Endodermal cell (in vitro differentiated cells): ENCODE measurements at regions not wholly inside any gene's neighbourhood (a gene's known extent, or its start where the extent isn't known, plus 50 kb on each side); places are given as distances from the start of the nearest gene placed in this dataset.

Source experiments
- DNase-seq: peaks from one replicate; pipeline ENCODE4 v3.0.0-alpha.2; 2017
- H3K27ac ChIP-seq: 2 replicates; pipeline ENCODE4 v1.5.1; 2013; ENCODE audit warnings: mild to moderate bottlenecking, low read depth, low read length, moderate library complexity
- H3K27me3 ChIP-seq: 2 replicates; pipeline ENCODE4 v1.6.1; 2013; ENCODE audit warnings: mild to moderate bottlenecking, low read length, moderate library complexity; ENCODE audit not compliant: insufficient read depth, control insufficient read depth, poor library complexity, severe bottlenecking
- H3K36me3 ChIP-seq: 2 replicates; pipeline ENCODE4 v1.7.0; 2013; ENCODE audit warnings: mild to moderate bottlenecking, low read length, moderate library complexity; ENCODE audit not compliant: control insufficient read depth, insufficient read depth
- H3K4me1 ChIP-seq: one replicate; pipeline ENCODE4 v1.7.0; 2013; ENCODE audit warnings: low read length; ENCODE audit not compliant: control insufficient read depth, insufficient read depth
- H3K4me3 ChIP-seq: 2 replicates; pipeline ENCODE4 v1.5.1; 2013; ENCODE audit warnings: mild to moderate bottlenecking, low read length, moderate library complexity
- H3K9ac ChIP-seq: 2 replicates; pipeline ENCODE4 v1.6.1; 2013; ENCODE audit warnings: mild to moderate bottlenecking, low read length, moderate library complexity; ENCODE audit not compliant: poor library complexity, severe bottlenecking; ENCODE audit errors: extremely low read depth
- H3K9me3 ChIP-seq: 2 replicates; pipeline ENCODE4 v1.6.1; 2013; ENCODE audit warnings: mild to moderate bottlenecking, low read length, moderate library complexity; ENCODE audit not compliant: control insufficient read depth
- H3K27ac Mint-ChIP-seq: 2 replicates; pipeline ENCODE4 v1.8.0; 2020; ENCODE audit warnings: mixed read lengths
- H3K27me3 Mint-ChIP-seq: 2 replicates; pipeline ENCODE4 v1.8.0; 2021; ENCODE audit warnings: mild to moderate bottlenecking, mixed read lengths; ENCODE audit not compliant: insufficient read depth
- H3K36me3 Mint-ChIP-seq: 2 replicates; pipeline ENCODE4 v1.8.0; 2020; ENCODE audit warnings: low read depth, mixed read lengths
- H3K4me1 Mint-ChIP-seq: 2 replicates; pipeline ENCODE4 v1.8.0; 2020; ENCODE audit warnings: mixed read lengths
- H3K4me3 Mint-ChIP-seq: 2 replicates; pipeline ENCODE4 v1.8.0; 2020; ENCODE audit warnings: mild to moderate bottlenecking, moderate library complexity, mixed read lengths
- H3K9me3 Mint-ChIP-seq: 2 replicates; pipeline ENCODE4 v1.8.0; 2020; ENCODE audit warnings: mild to moderate bottlenecking, mixed read lengths
- WGBS, 2 experiments: methylation state at CpG; one replicate each; pipeline versions ENCODE4 v1.1.5 to v1.1.7; 2013; ENCODE audit warnings: missing lambda C conversion rate in 2 of 2, mixed read lengths in 1 of 2; ENCODE audit not compliant: insufficient coverage in 1 of 2, insufficient read length in 1 of 2; 5-methylcytosine and 5-hydroxymethylcytosine counted together
- TF ChIP-seq, protein P1 (sequence below): fragments of 200-600 bp; sonication (generic); conservative IDR thresholded peaks from 2 replicates; pipeline ENCODE4 v1.5.0; 2021; ENCODE audit warnings: antibody characterized with exemption, mild to moderate bottlenecking

- Histone ChIP-seq H3K27ac (no peak overlapping the region), H3K36me3 (no peaks in the 10 kb centered on the region), H3K9ac (no peak overlapping the region), H3K9me3 (no peaks in the 10 kb centered on the region), H3K4me3 (no peak overlapping the region), H3K27me3 (no peaks in the 10 kb centered on the region), H3K4me1 (no peaks in the 10 kb centered on the region)
- Mint-ChIP-seq H3K9me3 (peaks cover 3% of the 10 kb centered on the region), H3K4me1 (peaks cover 13% of the 10 kb centered on the region), H3K27me3 (no peaks in the 10 kb centered on the region), H3K36me3 (no peaks in the 10 kb centered on the region), H3K4me3 (no peak overlapping the region), H3K27ac (no peak overlapping the region)
- TF ChIP-seq, protein P1, sequence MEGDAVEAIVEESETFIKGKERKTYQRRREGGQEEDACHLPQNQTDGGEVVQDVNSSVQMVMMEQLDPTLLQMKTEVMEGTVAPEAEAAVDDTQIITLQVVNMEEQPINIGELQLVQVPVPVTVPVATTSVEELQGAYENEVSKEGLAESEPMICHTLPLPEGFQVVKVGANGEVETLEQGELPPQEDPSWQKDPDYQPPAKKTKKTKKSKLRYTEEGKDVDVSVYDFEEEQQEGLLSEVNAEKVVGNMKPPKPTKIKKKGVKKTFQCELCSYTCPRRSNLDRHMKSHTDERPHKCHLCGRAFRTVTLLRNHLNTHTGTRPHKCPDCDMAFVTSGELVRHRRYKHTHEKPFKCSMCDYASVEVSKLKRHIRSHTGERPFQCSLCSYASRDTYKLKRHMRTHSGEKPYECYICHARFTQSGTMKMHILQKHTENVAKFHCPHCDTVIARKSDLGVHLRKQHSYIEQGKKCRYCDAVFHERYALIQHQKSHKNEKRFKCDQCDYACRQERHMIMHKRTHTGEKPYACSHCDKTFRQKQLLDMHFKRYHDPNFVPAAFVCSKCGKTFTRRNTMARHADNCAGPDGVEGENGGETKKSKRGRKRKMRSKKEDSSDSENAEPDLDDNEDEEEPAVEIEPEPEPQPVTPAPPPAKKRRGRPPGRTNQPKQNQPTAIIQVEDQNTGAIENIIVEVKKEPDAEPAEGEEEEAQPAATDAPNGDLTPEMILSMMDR, result no peak
- DNase-seq, result no peak
- WGBS, 2 experiments, result 0 to 20% methylated on average over 1 to 2 of the region's 2 CpGs
Measured at GRCh38 chr13:85742355-85742754, 56.9 kb downstream of the SLITRK6 start.

- TF ChIP-seq, protein P1, result no peak
- Mint-ChIP-seq H3K4me1 (peaks cover 13% of the 10 kb centered on the region), H3K36me3 (no peaks in the 10 kb centered on the region), H3K9me3 (peaks cover 3% of the 10 kb centered on the region), H3K27me3 (no peaks in the 10 kb centered on the region), H3K4me3 (no peak overlapping the region), H3K27ac (no peak overlapping the region)
- no peak overlapping the region for H3K9ac ChIP-seq
- no peaks in the 10 kb centered on the region for H3K4me1 ChIP-seq
- H3K27ac ChIP-seq, result no peak overlapping the region
- H3K27me3 ChIP-seq, result no peaks in the 10 kb centered on the region
- WGBS, 2 experiments, result 71 to 85% methylated on average over 1 to 3 of the region's 3 CpGs
- DNase-seq, result no peak
- no peaks in the 10 kb centered on the region for H3K9me3 ChIP-seq
- no peak overlapping the region for H3K4me3 ChIP-seq
- H3K36me3 ChIP-seq, result no peaks in the 10 kb centered on the region
Measured at GRCh38 chr13:85741017-85741416, 58.2 kb downstream of the SLITRK6 start.

- Mint-ChIP-seq H3K27ac (no peak overlapping the region), H3K9me3 (peaks cover 3% of the 10 kb centered on the region), H3K4me1 (peaks cover 11% of the 10 kb centered on the region), H3K4me3 (no peak overlapping the region), H3K36me3 (no peaks in the 10 kb centered on the region), H3K27me3 (no peaks in the 10 kb centered on the region)
- TF ChIP-seq, protein P1, result no peak
- Histone ChIP-seq H3K9me3 (no peaks in the 10 kb centered on the region), H3K9ac (no peak overlapping the region), H3K4me3 (no peak overlapping the region), H3K27ac (no peak overlapping the region), H3K36me3 (no peaks in the 10 kb centered on the region), H3K4me1 (no peaks in the 10 kb centered on the region), H3K27me3 (no peaks in the 10 kb centered on the region)
- no peak for DNase-seq
- WGBS, 2 experiments, result 82 to 87% methylated on average over 2 to 4 of the region's 9 CpGs
Measured at GRCh38 chr13:85738696-85739320, 60.4 kb downstream of the SLITRK6 start.
